SK-N-MC (cell line): ENCODE measurements at regions not wholly inside any gene's neighbourhood (a gene's known extent, or its start where the extent isn't known, plus 50 kb on each side); places are given as distances from the start of the nearest gene placed in this dataset.

Experiments
- EZH2 ChIP-seq: fragments of 200-600 bp; sonication (generic); IDR thresholded peaks from one replicate; pipeline ENCODE4 v1.6.1; 2017; ENCODE audit warnings: antibody characterized with exemption
- POLR2AphosphoS5 ChIP-seq: IDR thresholded peaks from 2 replicates; pipeline ENCODE4 v1.6.1; 2012; ENCODE audit warnings: mild to moderate bottlenecking, low read depth, low read length, borderline replicate concordance

- TF ChIP-seq EZH2 (no peak), POLR2AphosphoS5 (no peak)
Measured at GRCh38 chr9:85289142-85289541, 452.6 kb downstream of the AGTPBP1 start.
